ENCODE measurements at regions not wholly inside any gene's neighbourhood (a gene's known extent, or its start where the extent isn't known, plus 50 kb on each side); places are given as distances from the start of the nearest gene placed in this dataset.

- H3K4me1 ChIP-seq (ENCODE audit: control insufficient read depth, insufficient read depth, low read depth, low read length), result peaks cover 3% of the 10 kb centered on the region
- H3K27me3 ChIP-seq (ENCODE audit: control insufficient read depth in 1 of 2, insufficient read depth in 1 of 2, low read length in 2 of 2), result no peaks in the 10 kb centered on the region
- H4K8ac ChIP-seq (ENCODE audit: low read length), result no peak overlapping the region
- no peak overlapping the region for H2BK12ac ChIP-seq (ENCODE audit: low read length in 2 of 2)
- no peak overlapping the region for H2AK5ac ChIP-seq (ENCODE audit: low read length, severe bottlenecking)
- no peak overlapping the region for H3K4me3 ChIP-seq (ENCODE audit: insufficient read depth in 1 of 2, low read depth in 1 of 2, low read length in 2 of 2)
- H2BK15ac ChIP-seq (ENCODE audit: low read depth, poor library complexity, severe bottlenecking), result no peak overlapping the region
- H2BK120ac ChIP-seq (ENCODE audit: low read depth, low read length), result no peak overlapping the region
- 90% methylated on average over 2 of the region's 3 CpGs for WGBS
- no peak for DNase-seq
- no peaks in the 10 kb centered on the region for H3K79me1 ChIP-seq (replicated peaks; ENCODE audit: low read length, poor library complexity, severe bottlenecking)
- H3K14ac ChIP-seq (ENCODE audit: low read length in 2 of 2), result no peak overlapping the region
- no peak overlapping the region for H3K18ac ChIP-seq (ENCODE audit: low read depth in 1 of 2, low read length in 2 of 2)
- H4K91ac ChIP-seq (ENCODE audit: low read length), result no peak overlapping the region
- H3K4me2 ChIP-seq (ENCODE audit: low read length, poor library complexity, severe bottlenecking), result no peak overlapping the region
- H3K4ac ChIP-seq (ENCODE audit: low read depth in 1 of 2, low read length in 2 of 2), result no peak overlapping the region
- H3K36me3 ChIP-seq (ENCODE audit: control insufficient read depth in 1 of 2, insufficient read depth in 2 of 2, low read depth in 1 of 2, low read length in 2 of 2), result no peaks in the 10 kb centered on the region
- no peak overlapping the region for H3K9ac ChIP-seq (ENCODE audit: low read length)
- peaks cover 11% of the 10 kb centered on the region for H3K9me3 ChIP-seq (ENCODE audit: control insufficient read depth, low read length)
- no peak overlapping the region for H2BK5ac ChIP-seq (ENCODE audit: low read depth, low read length, poor library complexity, severe bottlenecking)
- no peak overlapping the region for H3K27ac ChIP-seq (ENCODE audit: low read length, poor library complexity, severe bottlenecking)
- H2AFZ ChIP-seq (ENCODE audit: low read depth, low read length), result no peak overlapping the region
- H3K23ac ChIP-seq (ENCODE audit: low read length in 2 of 2), result no peak overlapping the region
Observed at GRCh38 chr13:48839171-48839570, 136.5 kb upstream of the FNDC3A start.

- H2BK12ac ChIP-seq (ENCODE audit: low read length in 2 of 2), result no peak overlapping the region
- no peaks in the 10 kb centered on the region for H3K27me3 ChIP-seq (ENCODE audit: control insufficient read depth in 1 of 2, insufficient read depth in 1 of 2, low read length in 2 of 2)
- no peak overlapping the region for H3K14ac ChIP-seq (ENCODE audit: low read length in 2 of 2)
- H3K9me3 ChIP-seq (ENCODE audit: control insufficient read depth, low read length), result no peaks in the 10 kb centered on the region
- H3K23ac ChIP-seq (ENCODE audit: low read length in 2 of 2), result no peak overlapping the region
- H4K8ac ChIP-seq (ENCODE audit: low read length), result peak overlapping the region; percentile 37
- no peak overlapping the region for H2AFZ ChIP-seq (ENCODE audit: low read depth, low read length)
- H3K9ac ChIP-seq (ENCODE audit: low read length), result no peak overlapping the region
- no peaks in the 10 kb centered on the region for H3K79me1 ChIP-seq (replicated peaks; ENCODE audit: low read length, poor library complexity, severe bottlenecking)
- no peak overlapping the region for H4K91ac ChIP-seq (ENCODE audit: low read length)
- H3K27ac ChIP-seq (ENCODE audit: low read length, poor library complexity, severe bottlenecking), result no peak overlapping the region
- no peak overlapping the region for H2AK5ac ChIP-seq (ENCODE audit: low read length, severe bottlenecking)
- peak overlapping the region; percentile 80 for H2BK15ac ChIP-seq (ENCODE audit: low read depth, poor library complexity, severe bottlenecking)
- H3K4me2 ChIP-seq (ENCODE audit: low read length, poor library complexity, severe bottlenecking), result no peak overlapping the region
- H2BK120ac ChIP-seq (ENCODE audit: low read depth, low read length), result no peak overlapping the region
- H3K4me3 ChIP-seq (ENCODE audit: insufficient read depth in 1 of 2, low read depth in 1 of 2, low read length in 2 of 2), result no peak overlapping the region
- H2BK5ac ChIP-seq (ENCODE audit: low read depth, low read length, poor library complexity, severe bottlenecking), result no peak overlapping the region
- no CpG with 5 or more reads among the region's 1 CpG for WGBS
- no peak overlapping the region for H3K4ac ChIP-seq (ENCODE audit: low read depth in 1 of 2, low read length in 2 of 2)
- H3K4me1 ChIP-seq (ENCODE audit: control insufficient read depth, insufficient read depth, low read depth, low read length), result peaks cover 3% of the 10 kb centered on the region
- no peak overlapping the region for H3K18ac ChIP-seq (ENCODE audit: low read depth in 1 of 2, low read length in 2 of 2)
- H3K36me3 ChIP-seq (ENCODE audit: control insufficient read depth in 1 of 2, insufficient read depth in 2 of 2, low read depth in 1 of 2, low read length in 2 of 2), result no peaks in the 10 kb centered on the region
- no peak for DNase-seq
Observed at GRCh38 chr13:48840366-48840765, 135.3 kb upstream of the FNDC3A start.

- no peak overlapping the region for H3K18ac ChIP-seq (ENCODE audit: low read depth in 1 of 2, low read length in 2 of 2)
- H3K36me3 ChIP-seq (ENCODE audit: control insufficient read depth in 1 of 2, insufficient read depth in 2 of 2, low read depth in 1 of 2, low read length in 2 of 2), result no peaks in the 10 kb centered on the region
Observed at GRCh38 chr13:48842316-48842715, 133.4 kb upstream of the FNDC3A start.

GRCh38 chr13:48843630-48844380 lies 131.9 kb upstream of the FNDC3A start:
- no peak overlapping the region for H4K8ac ChIP-seq (ENCODE audit: low read length)
- H3K27ac ChIP-seq (ENCODE audit: low read length, poor library complexity, severe bottlenecking), result no peak overlapping the region
- H3K18ac ChIP-seq (ENCODE audit: low read depth in 1 of 2, low read length in 2 of 2), result no peak overlapping the region
- H2AFZ ChIP-seq (ENCODE audit: low read depth, low read length), result no peak overlapping the region
- no peak overlapping the region for H2BK120ac ChIP-seq (ENCODE audit: low read depth, low read length)
- no peak overlapping the region for H3K4me3 ChIP-seq (ENCODE audit: insufficient read depth in 1 of 2, low read depth in 1 of 2, low read length in 2 of 2)
- DNase-seq, result peak; percentile 13
- H2BK5ac ChIP-seq (ENCODE audit: low read depth, low read length, poor library complexity, severe bottlenecking), result no peak overlapping the region
- H3K9ac ChIP-seq (ENCODE audit: low read length), result no peak overlapping the region
- H3K4me1 ChIP-seq (ENCODE audit: control insufficient read depth, insufficient read depth, low read depth, low read length), result peaks cover 3% of the 10 kb centered on the region
- H3K79me1 ChIP-seq (replicated peaks; ENCODE audit: low read length, poor library complexity, severe bottlenecking), result no peaks in the 10 kb centered on the region
- no peak overlapping the region for H3K4ac ChIP-seq (ENCODE audit: low read depth in 1 of 2, low read length in 2 of 2)
- no peaks in the 10 kb centered on the region for H3K9me3 ChIP-seq (ENCODE audit: control insufficient read depth, low read length)
- no peak overlapping the region for H3K23ac ChIP-seq (ENCODE audit: low read length in 2 of 2)
- H4K91ac ChIP-seq (ENCODE audit: low read length), result no peak overlapping the region
- no peak overlapping the region for H3K4me2 ChIP-seq (ENCODE audit: low read length, poor library complexity, severe bottlenecking)
- H2BK15ac ChIP-seq (ENCODE audit: low read depth, poor library complexity, severe bottlenecking), result no peak overlapping the region
- no peak overlapping the region for H2BK12ac ChIP-seq (ENCODE audit: low read length in 2 of 2)
- no peaks in the 10 kb centered on the region for H3K27me3 ChIP-seq (ENCODE audit: control insufficient read depth in 1 of 2, insufficient read depth in 1 of 2, low read length in 2 of 2)
- H3K14ac ChIP-seq (ENCODE audit: low read length in 2 of 2), result no peak overlapping the region
- no peak overlapping the region for H2AK5ac ChIP-seq (ENCODE audit: low read length, severe bottlenecking)
- WGBS, result 90% methylated on average over 2 of the region's 3 CpGs
- no peaks in the 10 kb centered on the region for H3K36me3 ChIP-seq (ENCODE audit: control insufficient read depth in 1 of 2, insufficient read depth in 2 of 2, low read depth in 1 of 2, low read length in 2 of 2)

More at GRCh38 chr13:48842316-48842715, 133.4 kb upstream of the FNDC3A start:
- no peaks in the 10 kb centered on the region for H3K27me3 ChIP-seq (ENCODE audit: control insufficient read depth in 1 of 2, insufficient read depth in 1 of 2, low read length in 2 of 2)
- no peak for DNase-seq
- H4K8ac ChIP-seq (ENCODE audit: low read length), result no peak overlapping the region
- H2BK5ac ChIP-seq (ENCODE audit: low read depth, low read length, poor library complexity, severe bottlenecking), result no peak overlapping the region
- no peak overlapping the region for H3K9ac ChIP-seq (ENCODE audit: low read length)
- no peak overlapping the region for H3K4me3 ChIP-seq (ENCODE audit: insufficient read depth in 1 of 2, low read depth in 1 of 2, low read length in 2 of 2)
- no peak overlapping the region for H2AFZ ChIP-seq (ENCODE audit: low read depth, low read length)
- no peak overlapping the region for H2BK12ac ChIP-seq (ENCODE audit: low read length in 2 of 2)
- no peaks in the 10 kb centered on the region for H3K79me1 ChIP-seq (replicated peaks; ENCODE audit: low read length, poor library complexity, severe bottlenecking)
- no peak overlapping the region for H3K27ac ChIP-seq (ENCODE audit: low read length, poor library complexity, severe bottlenecking)
- peaks cover 3% of the 10 kb centered on the region for H3K4me1 ChIP-seq (ENCODE audit: control insufficient read depth, insufficient read depth, low read depth, low read length)
- H3K9me3 ChIP-seq (ENCODE audit: control insufficient read depth, low read length), result no peaks in the 10 kb centered on the region
- H2AK5ac ChIP-seq (ENCODE audit: low read length, severe bottlenecking), result no peak overlapping the region
- no peak overlapping the region for H3K23ac ChIP-seq (ENCODE audit: low read length in 2 of 2)
- H4K91ac ChIP-seq (ENCODE audit: low read length), result no peak overlapping the region
- H3K4me2 ChIP-seq (ENCODE audit: low read length, poor library complexity, severe bottlenecking), result no peak overlapping the region
- H3K4ac ChIP-seq (ENCODE audit: low read depth in 1 of 2, low read length in 2 of 2), result no peak overlapping the region
- no peak overlapping the region for H3K14ac ChIP-seq (ENCODE audit: low read length in 2 of 2)
- no peak overlapping the region for H2BK120ac ChIP-seq (ENCODE audit: low read depth, low read length)
- no peak overlapping the region for H2BK15ac ChIP-seq (ENCODE audit: low read depth, poor library complexity, severe bottlenecking)
